SU-DHL-6 (cell line): ENCODE measurements at regions not wholly inside any gene's neighbourhood (a gene's known extent, or its start where the extent isn't known, plus 50 kb on each side); places are given as distances from the start of the nearest gene placed in this dataset.

Experiments used
- H2AFZ ChIP-seq: fragments of 200-600 bp; sonication (generic); 2 replicates; pipeline ENCODE4 v1.6.1; 2014; ENCODE audit warnings: low read depth, mild to moderate bottlenecking, moderate library complexity, mixed read lengths, antibody characterized with exemption, low read length; ENCODE audit not compliant: severe bottlenecking
- H3F3A ChIP-seq: fragments of 200-600 bp; shearing (Covaris generic); 2 replicates; pipeline ENCODE4 v1.6.0; 2016; ENCODE audit warnings: antibody characterized with exemption, mild to moderate bottlenecking; ENCODE audit not compliant: insufficient read depth
- H3K27ac ChIP-seq: fragments of 200-600 bp; sonication (generic); 2 replicates; pipeline ENCODE4 v1.5.1; 2016; ENCODE audit warnings: low read depth, mild to moderate bottlenecking, low read length, moderate library complexity, mixed read lengths
- H3K27me3 ChIP-seq: fragments of 200-600 bp; sonication (generic), shearing (Covaris generic); 2 replicates; pipeline ENCODE4 v1.6.0; 2014; ENCODE audit warnings: mild to moderate bottlenecking, low read length
- H3K36me3 ChIP-seq: fragments of 200-600 bp; sonication (generic); 2 replicates; pipeline ENCODE4 v1.6.1; 2014; ENCODE audit warnings: mild to moderate bottlenecking, low read length, mixed read lengths
- H3K4me2 ChIP-seq: fragments of 300-600, 200-600 bp; shearing (Covaris generic), sonication (generic); 2 replicates; pipeline ENCODE4 v1.6.0; 2014; ENCODE audit warnings: low read length, low read depth, mild to moderate bottlenecking; ENCODE audit not compliant: poor library complexity, severe bottlenecking
- H3K4me3 ChIP-seq: fragments of 200-600 bp; sonication (generic); 2 replicates; pipeline ENCODE4 v1.5.1; 2014; ENCODE audit warnings: antibody characterized with exemption, low read length, mild to moderate bottlenecking, mixed read lengths; ENCODE audit not compliant: insufficient read depth, poor library complexity, severe bottlenecking
- H3K79me2 ChIP-seq: fragments of 200-600 bp; sonication (generic); 2 replicates; pipeline ENCODE4 v1.6.1; 2014; ENCODE audit warnings: mild to moderate bottlenecking, low read length, moderate library complexity; ENCODE audit not compliant: insufficient read depth
- H3K9ac ChIP-seq: fragments of 200-600 bp; sonication (generic); 2 replicates; pipeline ENCODE4 v1.7.0; 2014; ENCODE audit warnings: mild to moderate bottlenecking, low read length
- H3K9me2 ChIP-seq: fragments of 200-600 bp; sonication (generic); replicated peaks from 2 replicates; pipeline ENCODE4 v1.6.1; 2014; ENCODE audit warnings: low read length; ENCODE audit not compliant: insufficient read depth
- H3K9me3 ChIP-seq: fragments of 200-600 bp; sonication (generic); 2 replicates; pipeline ENCODE4 v1.6.1; 2014; ENCODE audit warnings: low read length, mixed read lengths; ENCODE audit not compliant: insufficient read depth
- H4K20me1 ChIP-seq: fragments of 200-600 bp; sonication (generic); 2 replicates; pipeline ENCODE4 v1.6.1; 2014; ENCODE audit warnings: low read depth, mild to moderate bottlenecking, antibody characterized with exemption, low read length, moderate library complexity, mixed read lengths
- EZH2phosphoT487 ChIP-seq: fragments of 200-600 bp; sonication (generic), shearing (Covaris generic); conservative IDR thresholded peaks from 2 replicates; pipeline ENCODE4 v1.6.1; 2018; ENCODE audit warnings: mild to moderate bottlenecking, antibody characterized with exemption, low read length, moderate library complexity, mixed read lengths
- TF ChIP-seq, protein P1 (sequence below): fragments of 200-600 bp; sonication (generic); IDR thresholded peaks from one replicate; pipeline ENCODE4 v1.5.1; 2017; ENCODE audit warnings: antibody characterized with exemption, mild to moderate bottlenecking, low read length, moderate library complexity; ENCODE audit not compliant: insufficient read depth, poor library complexity, severe bottlenecking

DNA sequence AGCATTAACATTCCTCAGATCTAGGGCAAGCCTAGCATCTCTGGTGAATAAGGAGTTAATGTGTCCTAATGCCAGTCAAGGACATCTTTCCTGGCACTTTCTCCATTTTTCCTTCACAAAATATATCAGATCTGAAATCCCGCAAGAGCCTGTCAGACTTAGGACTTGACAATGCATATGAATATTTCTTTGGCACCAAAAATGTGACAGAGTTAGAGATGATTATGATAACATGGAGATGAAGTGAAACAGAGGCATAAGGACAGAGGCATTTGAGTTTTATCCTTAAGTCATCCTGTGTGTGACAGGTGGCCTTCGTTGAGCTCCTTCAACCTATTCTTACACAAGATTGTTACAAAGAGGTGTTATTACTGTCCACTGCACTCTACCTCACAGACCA lies 388.0 kb downstream of the EMP1 start:
- no peaks in the 10 kb centered on the region for H3K36me3 ChIP-seq
- H2AFZ ChIP-seq, result no peak overlapping the region
- H3K4me3 ChIP-seq, result no peak overlapping the region
- no peak overlapping the region for H3K27ac ChIP-seq
- no peaks in the 10 kb centered on the region for H3K79me2 ChIP-seq
- H3K9me2 ChIP-seq, result no peaks in the 10 kb centered on the region
- no peaks in the 10 kb centered on the region for H3K9me3 ChIP-seq
- H3K9ac ChIP-seq, result no peak overlapping the region
- no peak overlapping the region for H3K4me2 ChIP-seq
- H3F3A ChIP-seq, result no peaks in the 10 kb centered on the region
- no peak for TF ChIP-seq EZH2phosphoT487
- TF ChIP-seq, protein P1, sequence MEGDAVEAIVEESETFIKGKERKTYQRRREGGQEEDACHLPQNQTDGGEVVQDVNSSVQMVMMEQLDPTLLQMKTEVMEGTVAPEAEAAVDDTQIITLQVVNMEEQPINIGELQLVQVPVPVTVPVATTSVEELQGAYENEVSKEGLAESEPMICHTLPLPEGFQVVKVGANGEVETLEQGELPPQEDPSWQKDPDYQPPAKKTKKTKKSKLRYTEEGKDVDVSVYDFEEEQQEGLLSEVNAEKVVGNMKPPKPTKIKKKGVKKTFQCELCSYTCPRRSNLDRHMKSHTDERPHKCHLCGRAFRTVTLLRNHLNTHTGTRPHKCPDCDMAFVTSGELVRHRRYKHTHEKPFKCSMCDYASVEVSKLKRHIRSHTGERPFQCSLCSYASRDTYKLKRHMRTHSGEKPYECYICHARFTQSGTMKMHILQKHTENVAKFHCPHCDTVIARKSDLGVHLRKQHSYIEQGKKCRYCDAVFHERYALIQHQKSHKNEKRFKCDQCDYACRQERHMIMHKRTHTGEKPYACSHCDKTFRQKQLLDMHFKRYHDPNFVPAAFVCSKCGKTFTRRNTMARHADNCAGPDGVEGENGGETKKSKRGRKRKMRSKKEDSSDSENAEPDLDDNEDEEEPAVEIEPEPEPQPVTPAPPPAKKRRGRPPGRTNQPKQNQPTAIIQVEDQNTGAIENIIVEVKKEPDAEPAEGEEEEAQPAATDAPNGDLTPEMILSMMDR, result no peak
- H3K27me3 ChIP-seq, result no peaks in the 10 kb centered on the region
- no peaks in the 10 kb centered on the region for H4K20me1 ChIP-seq

DNA sequence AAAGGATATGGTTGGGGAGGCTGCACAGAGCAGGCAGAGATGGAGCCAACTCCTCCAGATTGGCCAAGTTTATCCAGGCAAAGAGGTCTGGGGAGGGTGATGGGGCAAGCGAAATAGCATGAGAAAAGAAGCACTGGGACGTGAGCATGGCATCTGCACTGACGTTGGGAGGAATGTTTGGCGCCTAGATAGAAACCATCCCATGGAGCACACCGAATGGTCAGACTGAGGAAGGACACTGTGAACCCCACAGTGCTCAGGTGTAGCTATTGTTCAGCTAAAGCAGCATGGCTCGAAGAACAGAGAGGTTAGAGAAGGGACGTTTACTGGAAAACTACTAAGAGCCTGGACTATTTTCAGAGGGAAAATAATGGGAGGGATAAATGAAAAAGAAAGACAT lies 387.1 kb downstream of the EMP1 start:
- no peaks in the 10 kb centered on the region for H3K9me3 ChIP-seq
- H3K36me3 ChIP-seq, result no peaks in the 10 kb centered on the region
- no peak overlapping the region for H2AFZ ChIP-seq
- H3K4me2 ChIP-seq, result no peak overlapping the region
- H3F3A ChIP-seq, result no peaks in the 10 kb centered on the region
- H3K4me3 ChIP-seq, result no peak overlapping the region
- no peak overlapping the region for H3K9ac ChIP-seq
- H3K27me3 ChIP-seq, result no peaks in the 10 kb centered on the region
- TF ChIP-seq, protein P1, result no peak
- TF ChIP-seq EZH2phosphoT487, result no peak
- H3K27ac ChIP-seq, result no peak overlapping the region
- no peaks in the 10 kb centered on the region for H3K9me2 ChIP-seq
- no peaks in the 10 kb centered on the region for H3K79me2 ChIP-seq
- H4K20me1 ChIP-seq, result no peaks in the 10 kb centered on the region

DNA sequence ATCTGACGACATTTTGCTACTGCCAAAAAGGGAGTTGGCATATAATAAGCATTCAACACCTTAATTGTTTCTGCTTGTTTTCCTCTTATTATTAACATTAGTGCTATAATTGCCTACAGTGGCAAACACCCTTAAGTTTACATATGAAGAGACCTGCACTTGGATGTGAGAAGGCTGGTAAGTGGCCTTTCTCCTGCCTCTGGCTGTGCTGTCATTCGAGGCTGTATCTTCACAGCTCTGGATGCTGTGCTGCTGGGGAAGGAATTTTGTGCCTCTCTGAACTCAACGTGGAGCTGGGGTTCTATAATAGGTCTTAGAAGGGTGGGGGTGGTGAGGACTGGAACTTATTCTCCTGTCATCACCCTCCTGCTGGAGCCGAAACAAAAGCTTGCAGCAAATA lies 385.9 kb downstream of the EMP1 start:
- H3K36me3 ChIP-seq, result no peaks in the 10 kb centered on the region
- H2AFZ ChIP-seq, result no peak overlapping the region
- H3K27me3 ChIP-seq, result no peaks in the 10 kb centered on the region
- H3K79me2 ChIP-seq, result no peaks in the 10 kb centered on the region
- H3K9ac ChIP-seq, result no peak overlapping the region
- TF ChIP-seq EZH2phosphoT487, result no peak
- TF ChIP-seq, protein P1, result no peak
- no peaks in the 10 kb centered on the region for H3K9me2 ChIP-seq
- no peaks in the 10 kb centered on the region for H3K9me3 ChIP-seq
- no peaks in the 10 kb centered on the region for H3F3A ChIP-seq
- H3K4me3 ChIP-seq, result no peak overlapping the region
- H3K4me2 ChIP-seq, result no peak overlapping the region
- no peak overlapping the region for H3K27ac ChIP-seq
- no peaks in the 10 kb centered on the region for H4K20me1 ChIP-seq
